Coronary artery (tissue), 2 donors: ENCODE measurements at regions not wholly inside any gene's neighbourhood (a gene's known extent, or its start where the extent isn't known, plus 50 kb on each side); places are given as distances from the start of the nearest gene placed in this dataset.

Experiments used
- DNase-seq: peaks from one replicate; pipeline ENCODE4 v3.0.0-alpha.2; 2017; ENCODE audit warnings: low spot score
- H3K27ac ChIP-seq, 2 donors: fragments of 200-600 bp; sonication (generic); one replicate each; pipeline ENCODE4 v1.5.1; 2016 to 2019
- H3K4me3 ChIP-seq: fragments of 200-600 bp; sonication (generic); 2 replicates; pipeline ENCODE4 v1.5.1; 2016; ENCODE audit warnings: mild to moderate bottlenecking, moderate library complexity
- TF ChIP-seq, protein P1 (sequence below): fragments of 200-600 bp; sonication (generic); IDR thresholded peaks from one replicate; pipeline ENCODE4 v1.5.1; 2019; ENCODE audit warnings: antibody characterized with exemption

DNA sequence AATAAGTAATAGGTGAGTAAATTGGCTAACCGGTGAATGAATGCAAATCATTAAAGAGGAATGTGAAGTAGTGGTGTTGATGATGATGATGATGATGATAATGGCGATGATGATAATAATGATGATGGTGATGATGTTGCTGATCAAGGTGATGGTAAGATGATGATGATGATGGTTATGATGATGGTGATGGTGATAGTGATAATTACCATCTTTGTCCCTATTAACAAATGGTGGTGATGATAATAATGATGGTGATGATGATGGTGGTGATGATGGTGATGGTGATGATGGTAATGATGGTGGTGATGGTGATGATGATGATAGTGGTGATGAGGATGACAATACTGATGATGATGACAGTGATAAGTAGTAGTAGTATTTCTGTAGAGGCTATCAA, 452.6 kb downstream of the ZNF536 start:
- H3K4me3 ChIP-seq = no peak overlapping the region
- DNase-seq = no peak
- TF ChIP-seq, protein P1, sequence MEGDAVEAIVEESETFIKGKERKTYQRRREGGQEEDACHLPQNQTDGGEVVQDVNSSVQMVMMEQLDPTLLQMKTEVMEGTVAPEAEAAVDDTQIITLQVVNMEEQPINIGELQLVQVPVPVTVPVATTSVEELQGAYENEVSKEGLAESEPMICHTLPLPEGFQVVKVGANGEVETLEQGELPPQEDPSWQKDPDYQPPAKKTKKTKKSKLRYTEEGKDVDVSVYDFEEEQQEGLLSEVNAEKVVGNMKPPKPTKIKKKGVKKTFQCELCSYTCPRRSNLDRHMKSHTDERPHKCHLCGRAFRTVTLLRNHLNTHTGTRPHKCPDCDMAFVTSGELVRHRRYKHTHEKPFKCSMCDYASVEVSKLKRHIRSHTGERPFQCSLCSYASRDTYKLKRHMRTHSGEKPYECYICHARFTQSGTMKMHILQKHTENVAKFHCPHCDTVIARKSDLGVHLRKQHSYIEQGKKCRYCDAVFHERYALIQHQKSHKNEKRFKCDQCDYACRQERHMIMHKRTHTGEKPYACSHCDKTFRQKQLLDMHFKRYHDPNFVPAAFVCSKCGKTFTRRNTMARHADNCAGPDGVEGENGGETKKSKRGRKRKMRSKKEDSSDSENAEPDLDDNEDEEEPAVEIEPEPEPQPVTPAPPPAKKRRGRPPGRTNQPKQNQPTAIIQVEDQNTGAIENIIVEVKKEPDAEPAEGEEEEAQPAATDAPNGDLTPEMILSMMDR = no peak
- no peak overlapping the region for H3K27ac ChIP-seq

DNA sequence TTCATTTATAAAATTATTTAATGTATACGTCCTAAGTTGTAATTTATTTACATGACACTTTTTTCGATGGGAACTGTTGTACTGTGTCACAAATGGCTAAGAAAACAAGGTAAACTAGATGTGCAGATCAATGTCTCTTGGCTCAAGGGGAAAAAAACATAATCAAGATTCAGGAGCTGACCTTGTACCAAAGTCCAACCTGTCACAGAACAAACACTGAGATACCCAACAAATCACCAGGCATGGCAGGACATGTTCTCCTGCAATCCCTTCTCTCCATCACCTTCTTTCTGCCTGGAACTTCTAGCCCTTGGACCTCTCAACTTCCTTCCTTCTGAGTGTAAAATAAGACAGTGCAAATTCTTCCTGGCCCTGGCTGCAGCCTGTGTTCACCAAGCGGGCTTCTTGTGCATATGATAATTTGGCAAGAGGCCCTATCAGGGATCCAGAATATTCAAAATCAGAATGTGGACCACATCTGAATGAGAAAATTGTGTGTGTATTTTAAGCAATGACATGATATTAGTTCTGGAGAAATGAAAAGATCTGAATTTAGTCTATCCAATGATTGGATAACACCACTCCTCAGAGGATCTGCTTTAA, 445.9 kb downstream of the ZNF536 start:
- no peak for DNase-seq
- Histone ChIP-seq H3K27ac (no peak overlapping the region), H3K4me3 (no peak overlapping the region)
- TF ChIP-seq, protein P1 = no peak

DNA sequence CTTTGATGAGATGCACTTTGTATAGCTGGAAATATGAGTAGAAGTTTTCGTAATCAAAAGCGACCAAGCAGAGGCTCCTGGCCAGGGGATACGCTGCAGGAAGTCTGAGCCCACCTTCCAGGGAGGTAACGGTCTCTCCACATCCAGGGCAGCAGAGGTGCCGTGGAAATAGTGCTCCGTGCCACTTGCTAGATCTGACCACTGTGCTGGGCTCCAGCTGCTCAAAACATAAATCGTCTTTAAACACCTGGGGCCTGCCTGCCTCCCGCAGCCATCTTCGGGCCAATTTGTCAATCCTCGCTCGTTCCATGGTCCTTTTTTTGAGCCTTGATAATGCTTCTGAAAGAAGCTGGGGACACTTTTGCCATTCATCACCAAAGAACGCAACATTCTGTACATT, 445.0 kb downstream of the ZNF536 start:
- Histone ChIP-seq H3K27ac (no peak overlapping the region), H3K4me3 (no peak overlapping the region)
- no peak for DNase-seq
- TF ChIP-seq, protein P1 = no peak

DNA sequence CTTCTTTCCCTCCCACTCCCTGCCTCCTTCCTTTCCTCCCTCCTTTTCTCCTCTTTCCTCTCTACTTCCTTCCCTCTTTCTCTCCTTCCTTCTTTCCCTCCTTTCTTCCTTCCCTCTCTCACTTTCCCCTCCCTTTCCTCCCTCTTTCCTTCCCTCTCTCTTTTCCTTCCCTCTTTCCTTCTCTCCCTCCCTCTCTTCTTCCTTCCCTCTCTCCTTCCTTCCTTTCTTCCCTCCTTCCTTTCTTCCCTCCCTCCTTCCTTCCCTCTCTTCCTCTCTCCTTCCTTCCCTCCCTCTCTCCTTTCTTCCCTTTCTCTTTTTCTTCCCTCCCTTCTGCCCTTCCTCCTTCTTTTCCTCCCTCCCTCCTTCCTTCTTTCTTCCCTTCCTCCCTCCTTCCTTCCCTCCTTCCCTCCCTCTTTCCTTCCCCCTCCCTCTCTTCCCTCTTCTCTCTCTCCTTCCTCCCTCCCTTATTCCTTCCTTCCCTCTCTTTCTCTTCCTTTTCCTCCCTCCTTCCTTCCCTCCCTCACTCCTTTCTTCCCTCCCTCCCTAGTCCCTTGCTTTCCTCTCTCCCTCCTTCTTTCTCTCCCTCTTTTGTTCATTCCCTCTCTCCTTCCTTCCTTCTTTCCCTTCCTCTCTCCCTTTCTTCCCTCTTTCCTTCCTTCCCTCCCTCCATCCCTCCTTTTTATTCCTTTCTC, 443.9 kb downstream of the ZNF536 start:
- TF ChIP-seq, protein P1 = no peak
- no peak overlapping the region for H3K27ac ChIP-seq
- DNase-seq = no peak
- H3K4me3 ChIP-seq = no peak overlapping the region

DNA sequence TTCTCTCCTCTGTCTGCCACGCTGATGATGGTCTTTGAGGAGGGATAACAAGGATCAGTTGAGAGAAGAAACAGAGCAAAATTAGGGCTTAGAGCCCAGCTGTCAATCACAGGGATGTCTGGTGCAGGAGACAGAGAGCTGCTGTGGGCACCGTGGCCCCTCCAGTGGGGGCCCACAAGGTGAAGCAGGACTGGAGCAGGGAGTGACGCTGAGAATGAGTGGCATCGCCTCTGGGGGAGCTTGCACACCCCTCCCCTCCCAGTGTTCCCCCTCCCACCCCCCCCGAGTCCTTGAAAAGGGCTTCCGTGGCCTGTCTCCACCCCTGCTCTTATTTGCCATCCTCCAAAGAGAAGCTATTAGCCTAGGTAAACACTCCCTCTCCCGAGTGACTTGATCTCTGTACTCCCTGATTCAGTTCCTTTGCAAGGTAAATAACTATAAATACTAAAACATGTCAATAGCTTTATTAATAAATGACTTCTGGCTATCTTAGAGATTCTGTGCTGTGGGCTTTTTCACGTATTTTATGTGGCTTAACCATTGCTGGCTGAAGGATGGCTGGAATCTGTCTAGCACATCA, 440.0 kb downstream of the ZNF536 start:
- Histone ChIP-seq H3K4me3 (no peak overlapping the region), H3K27ac (no peak overlapping the region)
- TF ChIP-seq, protein P1 = no peak
- no peak for DNase-seq

DNA sequence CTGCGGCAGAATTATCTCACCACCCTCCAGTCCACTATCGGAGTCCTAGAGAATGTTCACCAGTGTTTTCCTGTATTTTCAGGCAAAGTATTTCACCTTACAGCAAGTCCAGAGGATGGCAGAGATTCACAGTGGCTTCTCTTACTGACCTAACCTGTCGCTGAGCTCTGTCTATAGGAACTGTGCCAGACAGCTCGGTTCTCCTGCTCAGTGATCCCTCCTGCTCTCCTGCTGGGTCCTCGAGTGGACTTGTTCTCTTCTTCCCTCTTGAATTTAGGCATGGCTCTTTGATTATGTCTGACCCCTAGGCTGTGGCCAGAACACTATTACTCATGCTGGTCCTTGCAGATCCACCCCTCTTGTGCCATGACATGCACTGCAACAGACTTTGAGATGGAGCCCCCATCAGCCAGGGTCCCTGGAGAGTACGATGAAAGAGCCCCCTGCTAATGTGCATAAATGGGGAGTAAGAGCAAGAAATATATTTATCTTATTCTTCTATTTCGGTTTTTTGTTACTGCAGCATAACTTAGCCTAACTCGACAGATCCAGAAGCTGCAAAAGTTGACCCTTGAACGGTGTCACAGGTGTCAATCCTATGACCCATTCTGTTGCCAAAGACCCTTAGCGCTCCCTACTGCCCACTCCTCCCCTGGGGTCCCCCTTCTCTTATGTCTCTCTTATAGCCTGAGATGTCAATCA, 439.4 kb downstream of the ZNF536 start:
- DNase-seq = no peak
- TF ChIP-seq, protein P1 = no peak
- H3K4me3 ChIP-seq = no peak overlapping the region
- no peak overlapping the region for H3K27ac ChIP-seq
